Astrocyte (in vitro differentiated cells and primary cell): ENCODE measurements at regions not wholly inside any gene's neighbourhood (a gene's known extent, or its start where the extent isn't known, plus 50 kb on each side); places are given as distances from the start of the nearest gene placed in this dataset.
"Not testable (repeated sequence)": the region's sequence is repeated elsewhere in the genome, so short reads cannot be mapped to it uniquely, and the experiment has no call there.

Experiments
- DNase-seq: peaks from one replicate; pipeline ENCODE4 v3.0.0-alpha.2; 2010; ENCODE audit warnings: low read depth
- FAIRE-seq: peaks from 2 replicates; lab custom pipeline; 2011; peaks lifted over from hg19 to GRCh38; lab: Jason Lieb, UNC
- H2AFZ ChIP-seq: 2 replicates; pipeline ENCODE4 v1.6.0; 2012; ENCODE audit warnings: low read depth, low read length, inconsistent platforms
- H3K27ac ChIP-seq: 2 replicates; pipeline ENCODE4 v1.5.1; 2011; ENCODE audit warnings: low read depth, low read length, inconsistent platforms
- H3K27me3 ChIP-seq: 2 replicates; pipeline ENCODE4 v1.6.0; 2011; ENCODE audit warnings: low read length, inconsistent platforms; ENCODE audit not compliant: insufficient read depth
- H3K36me3 ChIP-seq: 2 replicates; pipeline ENCODE4 v1.5.1; 2011; ENCODE audit warnings: low read length, inconsistent platforms; ENCODE audit not compliant: insufficient read depth
- H3K4me1 ChIP-seq: 2 replicates; pipeline ENCODE4 v1.5.1; 2011; ENCODE audit warnings: low read length, inconsistent platforms; ENCODE audit not compliant: insufficient read depth
- H3K4me2 ChIP-seq: 2 replicates; pipeline ENCODE4 v1.6.0; 2012; ENCODE audit warnings: low read length, inconsistent platforms
- H3K4me3 ChIP-seq: 2 replicates; pipeline ENCODE4 v1.5.1; 2011; ENCODE audit warnings: low read depth, mild to moderate bottlenecking, low read length, inconsistent platforms; ENCODE audit not compliant: insufficient read depth
- H3K79me2 ChIP-seq: 2 replicates; pipeline ENCODE4 v1.6.0; 2012; ENCODE audit warnings: mild to moderate bottlenecking, low read length, inconsistent platforms; ENCODE audit not compliant: insufficient read depth
- H3K9ac ChIP-seq: 2 replicates; pipeline ENCODE4 v1.6.0; 2012; ENCODE audit warnings: mild to moderate bottlenecking, low read length, inconsistent platforms
- H3K9me3 ChIP-seq: 2 replicates; pipeline ENCODE4 v1.5.1; 2012; ENCODE audit warnings: low read depth, mild to moderate bottlenecking, low read length, inconsistent platforms; ENCODE audit not compliant: insufficient read depth
- H4K20me1 ChIP-seq: 2 replicates; pipeline ENCODE4 v1.6.0; 2012; ENCODE audit warnings: low read length, inconsistent platforms; ENCODE audit not compliant: insufficient read depth
- H3K27ac Mint-ChIP-seq: one replicate; pipeline ENCODE4 v1.8.0; 2021; ENCODE audit warnings: mild to moderate bottlenecking, mixed read lengths; ENCODE audit not compliant: unreplicated experiment
- H3K27me3 Mint-ChIP-seq: one replicate; pipeline ENCODE4 v1.8.0; 2021; ENCODE audit warnings: low read depth, mixed read lengths; ENCODE audit not compliant: unreplicated experiment
- H3K36me3 Mint-ChIP-seq: one replicate; pipeline ENCODE4 v1.8.0; 2021; ENCODE audit warnings: low read depth, mixed read lengths; ENCODE audit not compliant: unreplicated experiment
- H3K4me1 Mint-ChIP-seq: one replicate; pipeline ENCODE4 v1.8.0; 2021; ENCODE audit warnings: low read depth, mixed read lengths; ENCODE audit not compliant: unreplicated experiment
- H3K4me3 Mint-ChIP-seq: one replicate; pipeline ENCODE4 v1.8.0; 2021; ENCODE audit warnings: mild to moderate bottlenecking, moderate library complexity, mixed read lengths; ENCODE audit not compliant: unreplicated experiment
- H3K9me3 Mint-ChIP-seq: one replicate; pipeline ENCODE4 v1.8.0; 2021; ENCODE audit warnings: mild to moderate bottlenecking, mixed read lengths; ENCODE audit not compliant: unreplicated experiment
- EZH2 ChIP-seq: IDR thresholded peaks from 2 replicates; pipeline ENCODE4 v1.6.1; 2012; ENCODE audit warnings: mild to moderate bottlenecking, low read length, inconsistent platforms; ENCODE audit not compliant: insufficient read depth
- TF ChIP-seq, protein P1 (sequence below): IDR thresholded peaks from 2 replicates; pipeline ENCODE4 v1.5.1; 2011; ENCODE audit warnings: low read depth, mild to moderate bottlenecking, inconsistent platforms, low read length, moderate library complexity; ENCODE audit not compliant: insufficient read depth

DNA sequence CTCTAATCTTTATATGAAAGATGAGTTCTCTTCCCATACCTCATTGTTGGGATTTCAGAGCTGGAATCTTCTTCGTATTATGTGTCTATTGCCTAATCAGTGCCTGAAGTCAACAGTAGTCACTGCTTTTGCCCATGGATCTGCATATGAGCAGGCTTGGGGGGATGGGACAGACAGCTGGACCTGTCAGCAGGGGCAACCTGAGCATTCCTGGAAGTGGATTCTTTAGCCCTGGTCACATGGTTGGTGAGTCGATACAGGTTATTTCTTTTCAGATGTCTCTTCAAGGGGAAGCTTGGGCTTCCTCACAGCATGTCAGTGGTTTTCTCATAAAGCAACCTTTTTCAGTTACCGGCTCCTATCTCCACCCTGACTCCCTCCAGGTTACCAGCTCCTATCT, 97.3 kb upstream of the RBM19 start:
- H3K9me3 ChIP-seq: no peaks in the 10 kb centered on the region
- Mint-ChIP-seq H3K4me1 (no peaks in the 10 kb centered on the region), H3K9me3 (peaks cover 6% of the 10 kb centered on the region), H3K27ac (no peak overlapping the region), H3K36me3 (no peaks in the 10 kb centered on the region), H3K27me3 (peaks cover 29% of the 10 kb centered on the region), H3K4me3 (no peak overlapping the region)
- H3K27me3 ChIP-seq: no peaks in the 10 kb centered on the region
- TF ChIP-seq, protein P1, sequence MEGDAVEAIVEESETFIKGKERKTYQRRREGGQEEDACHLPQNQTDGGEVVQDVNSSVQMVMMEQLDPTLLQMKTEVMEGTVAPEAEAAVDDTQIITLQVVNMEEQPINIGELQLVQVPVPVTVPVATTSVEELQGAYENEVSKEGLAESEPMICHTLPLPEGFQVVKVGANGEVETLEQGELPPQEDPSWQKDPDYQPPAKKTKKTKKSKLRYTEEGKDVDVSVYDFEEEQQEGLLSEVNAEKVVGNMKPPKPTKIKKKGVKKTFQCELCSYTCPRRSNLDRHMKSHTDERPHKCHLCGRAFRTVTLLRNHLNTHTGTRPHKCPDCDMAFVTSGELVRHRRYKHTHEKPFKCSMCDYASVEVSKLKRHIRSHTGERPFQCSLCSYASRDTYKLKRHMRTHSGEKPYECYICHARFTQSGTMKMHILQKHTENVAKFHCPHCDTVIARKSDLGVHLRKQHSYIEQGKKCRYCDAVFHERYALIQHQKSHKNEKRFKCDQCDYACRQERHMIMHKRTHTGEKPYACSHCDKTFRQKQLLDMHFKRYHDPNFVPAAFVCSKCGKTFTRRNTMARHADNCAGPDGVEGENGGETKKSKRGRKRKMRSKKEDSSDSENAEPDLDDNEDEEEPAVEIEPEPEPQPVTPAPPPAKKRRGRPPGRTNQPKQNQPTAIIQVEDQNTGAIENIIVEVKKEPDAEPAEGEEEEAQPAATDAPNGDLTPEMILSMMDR: no peak
- no peak for TF ChIP-seq EZH2
- H3K4me1 ChIP-seq: no peaks in the 10 kb centered on the region
- no peak overlapping the region for H2AFZ ChIP-seq
- no peak for DNase-seq
- no peak overlapping the region for H3K27ac ChIP-seq
- no peaks in the 10 kb centered on the region for H3K36me3 ChIP-seq
- no peak overlapping the region for H3K4me3 ChIP-seq
- no peak overlapping the region for H3K4me2 ChIP-seq
- H3K79me2 ChIP-seq: no peaks in the 10 kb centered on the region
- no peaks in the 10 kb centered on the region for H4K20me1 ChIP-seq
- no peak for FAIRE-seq
- no peak overlapping the region for H3K9ac ChIP-seq

DNA sequence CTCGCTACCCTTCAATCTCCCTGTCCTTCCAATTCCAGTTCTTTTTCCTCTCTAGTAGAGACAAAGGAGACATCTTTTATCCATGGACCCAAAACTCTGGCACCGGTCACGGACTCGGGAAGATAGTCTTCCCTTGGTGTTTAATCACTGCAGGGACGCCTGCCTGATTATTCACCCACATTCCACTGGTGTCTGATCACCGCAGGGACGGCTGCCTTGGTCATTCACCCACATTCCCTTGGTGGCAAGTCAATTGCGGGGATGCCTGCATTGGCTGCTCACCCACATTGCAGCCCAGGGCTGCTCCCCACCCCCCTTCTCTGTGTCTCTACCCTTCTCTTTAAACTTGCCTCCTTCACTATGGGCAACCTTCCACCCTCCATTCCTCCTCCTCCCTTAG, 90.2 kb upstream of the RBM19 start:
- H3K36me3 Mint-ChIP-seq, H3K4me1 ChIP-seq, H3K27me3 ChIP-seq, H3K79me2 ChIP-seq, H3K9me3 Mint-ChIP-seq, H3K4me2 ChIP-seq, FAIRE-seq, H3K27ac Mint-ChIP-seq, H3K27ac ChIP-seq, H3K9ac ChIP-seq, DNase-seq, H3K4me3 Mint-ChIP-seq, H3K36me3 ChIP-seq, H3K9me3 ChIP-seq, H3K4me1 Mint-ChIP-seq, H2AFZ ChIP-seq, H4K20me1 ChIP-seq, H3K4me3 ChIP-seq: not testable (repeated sequence)
- peaks cover 34% of the 10 kb centered on the region for H3K27me3 Mint-ChIP-seq

DNA sequence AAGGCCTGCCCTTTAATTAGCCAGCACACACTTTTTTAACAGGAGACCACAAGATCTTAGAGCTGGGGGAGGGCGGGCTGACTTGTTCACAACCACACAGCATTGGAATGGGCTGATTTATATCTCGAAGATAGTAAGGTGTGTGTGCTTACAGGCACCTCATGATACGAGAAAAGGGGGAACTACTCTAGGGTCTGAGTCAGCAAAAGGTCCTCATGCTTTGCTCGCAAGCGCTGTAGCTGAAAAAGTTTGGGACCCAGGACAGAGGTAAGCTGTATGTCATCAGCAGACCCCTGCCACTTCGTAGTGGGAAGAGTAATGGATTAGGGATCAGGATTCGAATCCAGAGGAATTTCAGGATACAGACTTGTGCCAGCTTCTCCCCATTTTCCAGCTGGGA, 88.9 kb upstream of the RBM19 start:
- no peak overlapping the region for H3K27ac ChIP-seq
- no peak overlapping the region for H3K4me2 ChIP-seq
- Mint-ChIP-seq H3K4me3 (no peak overlapping the region), H3K4me1 (peaks cover 4% of the 10 kb centered on the region), H3K36me3 (no peaks in the 10 kb centered on the region), H3K9me3 (peaks cover 4% of the 10 kb centered on the region), H3K27ac (no peak overlapping the region), H3K27me3 (peaks cover 34% of the 10 kb centered on the region)
- H3K36me3 ChIP-seq: no peaks in the 10 kb centered on the region
- H3K27me3 ChIP-seq: no peaks in the 10 kb centered on the region
- H3K4me3 ChIP-seq: no peak overlapping the region
- H4K20me1 ChIP-seq: no peaks in the 10 kb centered on the region
- TF ChIP-seq, protein P1: no peak
- TF ChIP-seq EZH2: no peak
- H3K79me2 ChIP-seq: no peaks in the 10 kb centered on the region
- H3K9ac ChIP-seq: no peak overlapping the region
- peaks cover 4% of the 10 kb centered on the region for H3K9me3 ChIP-seq
- H2AFZ ChIP-seq: no peak overlapping the region
- DNase-seq (no peak), FAIRE-seq (no peak)
- no peaks in the 10 kb centered on the region for H3K4me1 ChIP-seq
